NCI-H524 treated with DMSO at 0.1 percent for 48 hours (cell line): ENCODE measurements at regions not wholly inside any gene's neighbourhood (a gene's known extent, or its start where the extent isn't known, plus 50 kb on each side); places are given as distances from the start of the nearest gene placed in this dataset.
"Not testable (repeated sequence)": the region's sequence is repeated elsewhere in the genome, so short reads cannot be mapped to it uniquely, and the experiment has no call there.

Experiments used
- DNase-seq: peaks from one replicate; lab custom pipeline; 2025; lab: John Stamatoyannopoulos, UW

GRCh38 chr15:70398694-70399093 is 301.0 kb upstream of the TLE3 start:
- no peak for DNase-seq

DNA sequence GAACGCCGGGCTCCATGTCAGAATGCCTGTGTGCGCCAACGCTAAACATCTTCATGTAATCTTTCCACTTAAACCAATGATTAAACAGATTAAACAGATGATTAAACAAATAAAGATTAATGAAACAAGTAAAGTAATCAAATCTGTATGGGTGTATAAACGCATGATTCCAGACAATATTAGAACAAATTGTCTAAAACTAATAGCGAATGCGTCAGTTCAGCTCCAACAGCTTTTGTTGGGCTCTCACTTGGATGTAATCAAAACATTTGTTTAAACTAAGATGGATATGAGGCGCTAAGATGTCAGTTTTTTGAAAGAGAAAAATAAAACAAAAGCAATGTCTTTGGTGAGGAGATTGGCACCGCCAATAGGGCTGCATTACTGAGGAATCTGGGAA is 299.1 kb upstream of the TLE3 start:
- no peak for DNase-seq

DNA sequence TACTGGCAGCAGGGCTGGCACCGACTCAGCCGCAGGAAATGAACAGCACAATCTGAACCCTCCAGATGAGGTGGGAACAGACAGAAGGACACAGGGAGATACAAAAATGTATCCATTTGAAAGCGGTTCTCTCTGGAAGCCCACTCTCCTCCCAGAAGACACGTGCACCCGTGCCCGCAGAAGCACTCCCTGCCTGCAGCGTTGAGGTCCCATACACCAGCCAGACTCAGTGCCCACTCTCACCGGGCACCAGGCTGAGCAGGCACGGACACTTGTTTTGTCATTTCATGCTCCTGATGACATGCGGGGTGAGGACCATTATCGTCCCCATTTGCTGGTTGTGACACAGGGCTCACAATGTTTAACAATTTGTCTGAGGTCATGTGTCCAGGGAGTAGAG is 297.4 kb upstream of the TLE3 start:
- no peak for DNase-seq

GRCh38 chr15:70390723-70391122 is 293.0 kb upstream of the TLE3 start:
- no peak for DNase-seq

GRCh38 chr15:70387993-70388392 is 290.3 kb upstream of the TLE3 start:
- DNase-seq = no peak

DNA sequence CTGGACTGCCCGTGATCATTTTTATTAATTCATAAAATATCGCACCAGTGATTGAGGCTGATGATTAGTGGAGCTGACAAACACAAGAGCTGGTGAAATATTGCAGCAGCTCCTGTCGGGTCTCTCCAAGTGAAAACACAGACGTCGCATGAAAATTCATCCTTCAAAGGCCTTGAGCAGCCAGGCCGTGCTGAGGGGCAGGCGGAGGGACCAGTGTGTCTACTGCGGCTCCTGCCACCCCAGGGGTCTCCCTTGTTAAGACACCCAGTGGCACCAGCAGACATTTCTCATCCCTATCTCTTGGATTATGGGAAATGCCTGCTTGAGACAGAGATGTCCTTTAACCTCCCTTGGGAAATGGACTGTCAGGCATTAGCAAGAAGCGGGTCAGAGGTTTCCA is 289.4 kb upstream of the TLE3 start:
- DNase-seq = no peak

GRCh38 chr15:70385711-70386110 is 288.0 kb upstream of the TLE3 start:
- no peak for DNase-seq

- DNase-seq = no peak
Observed at GRCh38 chr15:70385052-70385451, 287.3 kb upstream of the TLE3 start.

- DNase-seq = no peak
Observed at GRCh38 chr15:70383856-70384255, 286.1 kb upstream of the TLE3 start.

GRCh38 chr15:70382762-70383458 is 285.2 kb upstream of the TLE3 start:
- no peak for DNase-seq

GRCh38 chr15:70382009-70382749 is 284.5 kb upstream of the TLE3 start:
- no peak for DNase-seq

DNA sequence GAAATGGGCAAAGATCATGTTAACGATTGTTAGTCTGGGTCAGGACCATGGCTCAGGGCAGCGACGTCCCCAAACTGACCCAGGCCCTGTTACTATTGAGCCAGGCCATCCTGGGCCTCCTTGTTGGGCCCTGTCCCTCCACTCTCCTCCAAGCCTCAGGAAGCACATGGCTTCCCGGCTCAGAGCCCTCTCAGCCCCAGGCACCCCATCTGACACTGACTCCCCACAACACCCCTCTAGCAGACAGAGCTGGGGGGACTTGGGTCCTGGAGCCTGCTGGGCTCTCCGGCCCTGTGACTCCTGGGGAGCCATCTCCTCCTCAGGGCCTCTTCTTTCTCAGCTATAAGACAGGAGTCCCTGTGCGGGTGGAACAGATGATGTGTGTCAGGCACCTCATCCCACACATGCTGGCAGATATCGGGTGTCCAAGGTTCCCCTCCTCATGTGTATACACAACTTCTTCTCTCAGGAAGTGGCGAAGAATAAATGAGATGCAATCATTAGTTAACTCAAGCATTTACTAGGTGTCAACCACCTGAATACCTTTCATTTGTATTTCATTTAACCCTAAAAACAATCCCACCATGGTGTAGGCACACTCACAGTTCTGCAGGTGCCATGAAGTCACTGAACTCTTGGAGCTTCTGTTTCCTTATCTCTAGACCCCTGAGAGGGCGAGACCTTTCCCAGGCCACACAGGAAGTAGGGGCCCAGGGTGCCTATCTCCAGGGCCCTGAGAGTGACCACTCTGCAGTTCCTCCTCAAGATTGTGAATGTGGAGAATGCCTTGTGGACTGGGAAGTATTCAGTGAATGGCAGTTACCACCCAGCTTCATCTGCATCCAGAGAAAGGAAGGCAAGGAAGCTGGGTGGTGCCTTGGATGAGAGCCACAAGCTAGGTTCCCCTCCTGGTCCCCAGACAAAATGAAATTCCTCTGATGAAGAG is 282.5 kb upstream of the TLE3 start:
- DNase-seq = no peak

- no peak for DNase-seq
Observed at GRCh38 chr15:70379134-70379533, 281.4 kb upstream of the TLE3 start.

DNA sequence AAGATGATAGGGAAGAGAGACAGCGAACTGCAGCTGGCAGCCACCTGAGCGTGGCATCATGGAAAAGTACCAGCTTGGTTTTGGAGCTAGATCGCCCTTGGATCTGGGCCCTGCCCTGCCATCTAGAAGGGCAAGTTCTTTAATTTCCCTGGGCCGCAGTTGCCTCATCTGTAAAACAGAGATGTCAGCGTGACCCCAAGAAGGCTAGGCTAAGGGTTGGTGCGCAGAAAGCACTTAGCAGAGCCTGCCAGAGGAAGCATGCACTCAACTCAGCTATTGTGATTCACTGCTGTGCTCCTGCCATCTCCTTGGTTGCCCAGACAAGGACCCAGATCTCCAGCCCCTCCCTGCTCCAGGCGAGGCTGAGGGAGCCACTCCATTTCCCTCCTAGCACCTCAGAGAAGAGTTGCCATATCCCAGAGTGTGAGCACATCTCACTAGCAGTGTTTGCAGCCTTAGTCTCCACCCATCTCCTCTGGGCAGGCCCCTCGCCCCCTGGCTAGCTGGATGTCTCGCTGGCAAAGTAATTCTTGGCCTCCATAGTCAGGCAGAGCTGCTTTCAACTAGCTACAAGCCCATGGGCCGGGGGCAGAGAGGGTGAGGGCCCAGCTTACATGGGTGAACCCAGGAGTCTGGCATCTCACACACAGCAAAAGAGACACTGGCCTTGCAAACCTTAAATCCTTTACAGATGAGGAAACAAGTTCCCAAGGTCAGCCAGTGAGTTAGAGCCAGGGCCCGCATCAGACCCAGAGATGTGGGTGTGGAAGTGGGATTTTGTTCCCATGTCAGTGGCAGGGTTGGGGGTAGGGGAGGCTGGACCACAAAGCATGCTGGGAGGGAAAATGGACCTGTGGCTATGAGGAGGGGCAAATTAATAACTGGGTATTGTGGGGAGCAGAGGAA is 280.7 kb upstream of the TLE3 start:
- DNase-seq = no peak

DNA sequence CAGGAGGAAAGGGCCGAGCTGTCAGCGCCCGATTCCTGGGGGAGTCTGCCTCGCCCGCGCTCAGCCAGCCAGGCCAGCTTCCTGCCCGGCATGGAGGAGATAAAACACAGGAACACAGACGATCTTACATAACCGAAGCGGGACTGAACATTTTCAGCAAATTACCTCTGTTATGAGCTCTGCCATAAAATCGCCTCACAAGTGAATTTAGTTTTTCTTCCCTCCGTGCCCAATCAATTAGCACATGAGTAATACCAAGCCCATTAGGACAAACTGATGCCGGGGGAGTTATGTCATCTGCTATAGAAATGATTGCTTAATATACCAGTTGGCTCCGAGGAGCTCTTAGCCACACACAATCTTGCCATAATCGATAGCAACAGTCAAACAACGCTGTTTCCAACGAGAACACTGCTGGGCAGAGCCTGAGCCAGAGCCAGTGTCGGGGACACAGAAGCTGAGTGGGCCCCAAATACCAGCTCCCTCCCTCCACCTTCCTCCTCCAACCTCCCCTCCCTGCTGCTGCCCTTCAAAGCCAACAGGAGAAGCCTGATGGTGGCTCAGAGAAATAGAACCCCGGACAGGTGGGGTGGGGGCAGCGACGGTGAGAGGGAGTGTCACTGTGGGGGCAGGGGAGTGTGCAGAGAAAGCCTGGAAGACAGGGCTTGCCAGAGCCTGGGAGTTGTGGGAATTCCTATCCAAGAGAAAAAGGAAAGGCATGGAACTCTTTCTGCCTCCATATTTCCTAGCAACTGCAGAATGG is 279.4 kb upstream of the TLE3 start:
- no peak for DNase-seq

DNA sequence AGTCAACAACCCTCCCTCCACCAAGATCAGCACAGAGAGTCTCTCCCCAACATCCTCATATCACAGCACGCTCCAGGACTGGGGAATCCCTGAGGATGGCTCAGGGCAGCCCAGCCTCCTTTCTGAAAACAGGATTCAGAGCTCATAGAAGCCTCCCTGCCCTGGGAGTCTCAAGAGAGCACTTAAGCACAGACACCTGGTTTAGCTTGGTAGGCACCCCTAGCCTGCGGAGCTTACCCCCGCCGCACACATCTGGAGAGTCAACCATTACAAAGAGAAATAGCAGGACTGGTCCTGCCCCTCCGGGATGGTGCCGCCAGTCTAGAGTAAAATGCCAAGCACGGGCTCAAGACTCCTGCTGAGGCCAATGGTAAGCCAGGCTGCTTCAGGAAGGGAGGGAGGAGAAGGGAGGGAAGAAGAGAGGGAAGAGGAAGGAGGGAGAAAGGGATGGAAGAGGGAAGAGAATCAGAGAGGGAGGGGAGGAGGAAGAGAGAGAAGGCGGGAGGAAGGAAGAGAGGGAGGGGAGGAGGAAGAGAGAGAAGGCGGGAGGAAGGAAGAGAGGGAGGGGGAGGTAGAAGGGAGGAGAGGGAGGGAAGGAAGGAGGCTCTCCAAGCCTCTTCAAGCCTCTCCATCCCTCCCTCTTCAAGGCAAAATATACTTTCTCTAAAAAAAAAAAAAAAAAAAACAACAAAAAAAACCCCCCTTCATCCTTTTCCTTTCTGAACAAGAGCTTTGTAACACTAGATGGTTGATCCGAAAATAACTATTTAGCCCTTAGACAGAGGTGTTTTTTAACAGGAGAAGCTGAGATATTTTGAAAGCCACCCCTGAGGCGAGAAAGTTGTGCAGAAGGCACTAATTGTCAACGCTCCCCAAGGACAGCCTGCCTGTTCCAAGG is 278.6 kb upstream of the TLE3 start:
- DNase-seq = peak; percentile 40

GRCh38 chr15:70375586-70375985 is 277.9 kb upstream of the TLE3 start:
- no peak for DNase-seq

- DNase-seq = no peak
Observed at GRCh38 chr15:70375006-70375431, 277.3 kb upstream of the TLE3 start.

- DNase-seq = no peak
Observed at GRCh38 chr15:70374096-70374495, 276.4 kb upstream of the TLE3 start.

DNA sequence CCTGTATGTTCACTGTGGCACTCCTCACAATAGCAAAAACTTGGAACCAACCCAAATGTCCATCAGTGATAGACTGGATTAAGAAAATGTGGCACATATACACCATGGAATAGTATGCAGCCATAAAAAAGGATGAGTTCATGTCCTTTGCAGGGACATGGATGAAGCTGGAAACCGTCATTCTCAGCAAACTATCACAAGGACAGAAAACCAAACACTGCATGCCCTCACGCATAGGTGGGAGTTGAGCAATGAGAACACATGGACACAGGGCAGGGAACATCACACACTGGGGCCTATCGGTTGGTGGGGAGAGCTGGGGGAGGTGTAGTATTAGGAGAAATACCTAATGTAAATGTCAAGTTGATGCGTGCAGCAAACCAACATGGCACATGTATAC is 275.7 kb upstream of the TLE3 start:
- not testable (repeated sequence) for DNase-seq
